ENCODE measurements at regions not wholly inside any gene's neighbourhood (a gene's known extent, or its start where the extent isn't known, plus 50 kb on each side); places are given as distances from the start of the nearest gene placed in this dataset.

DNA sequence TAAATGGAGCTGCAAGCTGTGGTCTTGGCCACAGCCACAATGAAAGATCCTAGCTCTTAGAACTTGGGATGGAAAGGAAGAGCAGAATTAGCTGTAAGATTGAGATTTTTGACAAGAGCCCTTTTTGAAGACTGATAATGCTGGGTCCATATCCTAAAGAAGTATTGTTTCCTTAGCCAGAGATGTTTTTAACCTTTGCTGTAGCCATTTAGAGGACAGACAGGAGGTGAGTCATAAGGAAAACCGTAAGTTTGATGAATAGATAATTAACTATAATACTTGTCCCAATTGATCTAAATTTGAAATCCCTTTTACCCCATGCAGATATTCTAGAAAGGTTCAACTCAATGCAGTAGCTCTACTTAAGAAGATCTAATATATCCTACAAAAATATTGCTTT, 213.7 kb downstream of the HTR1B start (continued):
- TF ChIP-seq ZNF18 (CRISPR knock-in tag; IDR thresholded peaks at IDR 0.05; ENCODE audit: insufficient replicate concordance) (no peak), CHCHD3 (CRISPR knock-in tag; IDR thresholded peaks at IDR 0.05) (no peak)

DNA sequence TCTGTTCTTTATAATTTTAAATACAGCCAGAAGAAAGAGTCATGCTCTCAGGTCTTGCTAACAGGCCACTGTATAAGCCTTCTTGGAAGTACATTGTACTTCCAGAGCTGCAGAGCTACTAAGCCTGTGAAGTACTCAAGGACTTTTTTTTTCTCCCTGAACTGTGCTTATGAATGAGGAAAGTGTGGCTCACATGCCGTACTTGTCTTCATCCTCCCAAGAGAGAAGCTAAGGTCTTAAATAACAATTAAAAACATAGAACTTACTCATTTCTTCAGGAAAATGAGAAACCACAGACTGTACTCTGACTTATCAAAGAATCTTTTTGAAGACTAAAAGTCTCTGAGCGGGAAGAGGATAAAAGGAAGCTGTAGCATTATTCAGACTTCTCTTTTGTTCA, 218.3 kb downstream of the HTR1B start:
- intact Hi-C loops (cut with micrococcal nuclease; ENCODE audit: unreplicated experiment) = no loop called here
- no peaks in the 10 kb centered on the region; a peak in 1 of 5 replicates for H3K27me3 ChIP-seq (ENCODE audit: control insufficient read depth in 1 of 2, insufficient read depth in 2 of 2, low read length in 2 of 2)
- no peaks in the 10 kb centered on the region; the same call in 1 of the 2 replicates for H3K9me3 ChIP-seq (ENCODE audit: low read length)
- no peaks in the 10 kb centered on the region for H4K20me1 ChIP-seq (ENCODE audit: insufficient read depth, low read length)
- CTCF ChIA-PET (ENCODE audit: low intra/inter-chr PET ratio, low total read pairs) = no interaction called here
- in situ Hi-C loops (cut with HindIII; ENCODE audit: extremely low pct_ligation_motif_present, low pct_unique_long_range_greater_than_20kb) = no loop called here
- H3K27ac ChIP-seq (ENCODE audit: extremely low read length, insufficient read depth, low read length) = no peak overlapping the region
- 57% methylated on average over 2 of the region's 2 CpGs for WGBS (ENCODE audit: low lambda C conversion rate)
- no peaks in the 10 kb centered on the region for H3K4me1 ChIP-seq (ENCODE audit: insufficient read depth, low read length)
- H3K4me2 ChIP-seq (ENCODE audit: low read depth, low read length) = no peak overlapping the region
- H3K79me2 ChIP-seq (ENCODE audit: insufficient read depth, low read length) = no peaks in the 10 kb centered on the region
- no peaks in the 10 kb centered on the region for H3K36me3 ChIP-seq (replicated peaks in 1 of 2; ENCODE audit: control insufficient read depth in 1 of 2, insufficient read depth in 2 of 2, low read length in 2 of 2)
- POLR2A ChIA-PET = no interaction called here
- no peak overlapping the region for H3K9ac ChIP-seq (ENCODE audit: insufficient read depth, low read depth, low read length)
- TF ChIP-seq, protein P1, sequence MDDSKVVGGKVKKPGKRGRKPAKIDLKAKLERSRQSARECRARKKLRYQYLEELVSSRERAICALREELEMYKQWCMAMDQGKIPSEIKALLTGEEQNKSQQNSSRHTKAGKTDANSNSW (CRISPR knock-in tag; IDR thresholded peaks at IDR 0.05; ENCODE audit: borderline replicate concordance) = no peak
- TF ChIP-seq ZNF350 (CRISPR knock-in tag; IDR thresholded peaks at IDR 0.05; ENCODE audit: borderline replicate concordance, low read depth) (no peak), ZNF709 (CRISPR knock-in tag; IDR thresholded peaks at IDR 0.05) (no peak), SNAPC2 (CRISPR knock-in tag; IDR thresholded peaks at IDR 0.05) (no peak), ZEB1 (IDR thresholded peaks at IDR 0.05; ENCODE audit: insufficient replicate concordance, low read depth) (no peak)
- TF ChIP-seq, protein P2, sequence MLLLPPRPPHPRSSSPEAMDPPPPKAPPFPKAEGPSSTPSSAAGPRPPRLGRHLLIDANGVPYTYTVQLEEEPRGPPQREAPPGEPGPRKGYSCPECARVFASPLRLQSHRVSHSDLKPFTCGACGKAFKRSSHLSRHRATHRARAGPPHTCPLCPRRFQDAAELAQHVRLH (CRISPR knock-in tag; IDR thresholded peaks at IDR 0.05; ENCODE audit: borderline replicate concordance, low read depth) = no peak
- BruUV-seq (replicated peaks) = no TSS peak
- no peak overlapping the region for H3K4me3 ChIP-seq (replicated peaks in 1 of 3; ENCODE audit: insufficient read depth in 1 of 3, low read depth in 2 of 3, low read length in 3 of 3)
- no peak overlapping the region for H2AFZ ChIP-seq (ENCODE audit: low read length)
- FAIRE-seq (no peak), ATAC-seq (no peak), DNase-seq (ENCODE audit: low spot score) (no peak)

Data from HepG2 (cell line).